ENCODE measurements at regions not wholly inside any gene's neighbourhood (a gene's known extent, or its start where the extent isn't known, plus 50 kb on each side); places are given as distances from the start of the nearest gene placed in this dataset.
"Not testable (repeated sequence)": the region's sequence is repeated elsewhere in the genome, so short reads cannot be mapped to it uniquely, and the experiment has no call there.

- TF ChIP-seq CTCF (IDR thresholded peaks at IDR 0.05); ZFX (IDR thresholded peaks at IDR 0.05; ENCODE audit: borderline replicate concordance): not testable (repeated sequence)
Measured at GRCh38 chr2:111403287-111403686, 282.6 kb downstream of the BCL2L11 start.

Measured in 22Rv1 (cell line).